SW 1271 (cell line): ENCODE measurements at regions not wholly inside any gene's neighbourhood (a gene's known extent, or its start where the extent isn't known, plus 50 kb on each side); places are given as distances from the start of the nearest gene placed in this dataset.

Experiments
- DNase-seq, 2 experiments: peaks; one replicate each; lab custom pipeline; 2025; lab: John Stamatoyannopoulos, UW

DNA sequence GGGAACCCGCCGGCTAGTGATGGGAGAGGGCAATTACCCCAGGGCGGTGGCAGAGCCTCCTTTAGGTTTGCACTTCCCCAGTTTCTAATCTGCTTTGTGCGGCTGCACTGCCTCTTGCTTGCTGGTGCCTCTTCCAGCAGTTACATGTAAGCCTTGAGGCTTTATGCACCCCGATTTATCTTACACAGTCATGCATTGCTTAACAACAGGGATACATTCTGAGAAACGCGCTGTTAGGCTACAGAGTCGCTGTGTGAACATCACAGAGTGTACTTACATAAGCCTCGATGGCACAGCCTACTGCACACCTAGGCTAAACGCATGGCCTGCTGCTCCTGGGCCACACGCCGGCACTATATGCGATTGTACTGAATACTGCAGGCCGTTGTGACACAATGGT is 155.6 kb upstream of the MKI67 start:
- DNase-seq = no peak

DNA sequence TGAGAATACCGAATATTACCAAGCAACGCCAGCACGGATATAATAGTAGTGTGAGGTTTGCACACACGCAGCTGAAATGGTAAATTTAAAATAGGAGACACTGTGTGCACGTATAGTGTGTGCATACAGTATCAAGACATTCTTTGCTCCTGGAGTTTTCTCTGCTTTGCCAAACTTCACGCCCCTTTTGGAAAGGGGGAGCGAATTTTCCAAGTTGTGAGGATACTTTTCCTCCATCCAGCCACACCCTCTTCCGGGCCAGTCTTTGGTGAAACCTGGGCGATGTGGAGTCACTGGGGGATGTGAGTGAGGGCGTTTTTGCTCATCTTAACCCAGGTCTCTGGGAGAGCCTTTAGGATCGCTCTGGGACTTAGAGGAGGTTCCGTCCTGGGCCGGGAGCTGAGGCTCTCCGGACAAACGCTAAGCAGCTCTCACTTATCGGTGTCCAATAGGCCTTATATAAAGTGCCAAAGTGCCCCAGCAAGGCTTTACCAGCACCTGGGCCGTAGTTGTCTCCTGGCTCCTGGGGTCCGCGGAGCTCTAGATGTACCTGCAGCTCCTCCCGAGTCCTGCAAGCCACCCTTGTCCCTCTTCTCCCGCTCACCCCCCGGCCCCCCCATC is 160.0 kb upstream of the MKI67 start:
- no peak for DNase-seq

DNA sequence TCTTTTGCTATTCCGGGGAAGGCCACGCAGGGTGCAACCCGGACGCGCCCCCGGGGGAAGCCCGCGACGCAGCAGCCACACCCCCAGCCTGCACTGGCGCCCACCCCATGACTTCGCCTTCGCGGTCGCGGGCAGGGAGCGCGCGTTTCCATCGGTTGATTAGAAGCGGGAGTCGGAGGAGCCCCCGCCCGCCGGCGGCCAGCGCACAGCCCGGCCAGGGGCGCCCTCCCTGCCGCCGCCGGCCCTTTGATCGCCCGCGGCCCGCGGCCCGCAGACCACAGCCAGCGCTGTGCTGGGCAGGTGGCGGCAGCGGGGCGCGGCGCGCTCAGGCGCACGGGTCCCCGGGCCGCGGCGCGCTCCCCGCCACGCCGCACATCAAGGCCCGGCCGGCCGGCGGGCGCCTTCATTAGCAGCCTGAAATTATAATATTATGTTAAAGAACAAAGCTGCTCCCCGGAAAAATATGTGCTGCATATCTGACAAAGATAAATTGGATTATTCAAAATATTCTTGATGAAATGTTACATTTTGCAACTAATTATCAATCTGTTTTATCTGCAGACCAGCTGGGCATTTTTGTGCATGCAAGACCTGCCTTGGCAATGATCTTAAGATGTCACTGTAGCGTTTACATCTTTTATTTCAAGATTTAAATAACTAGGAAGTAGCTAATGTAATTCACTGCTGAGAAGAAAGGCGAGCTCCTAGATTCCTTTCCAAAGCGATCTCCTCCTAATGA is 160.7 kb upstream of the MKI67 start:
- DNase-seq = no peak

DNA sequence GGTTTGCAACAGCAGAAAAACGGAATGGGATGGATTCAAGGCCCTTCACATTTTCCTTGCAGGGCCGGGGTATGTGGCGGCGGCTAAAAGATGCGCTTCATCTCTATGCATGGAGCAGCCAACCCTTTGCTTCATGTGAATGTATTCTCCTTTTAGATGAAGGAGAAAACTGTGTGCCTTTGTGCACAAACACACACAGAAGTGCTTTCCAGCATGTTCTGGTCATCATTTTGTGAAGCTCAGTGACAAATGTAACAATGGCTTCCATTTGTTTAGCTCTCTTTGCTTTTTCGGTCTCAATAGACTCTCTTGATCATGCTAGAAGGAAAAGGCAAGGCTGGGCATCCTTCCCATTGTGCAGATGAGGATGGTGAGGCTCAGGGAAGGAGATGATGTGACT is 161.7 kb upstream of the MKI67 start:
- DNase-seq = no peak

DNA sequence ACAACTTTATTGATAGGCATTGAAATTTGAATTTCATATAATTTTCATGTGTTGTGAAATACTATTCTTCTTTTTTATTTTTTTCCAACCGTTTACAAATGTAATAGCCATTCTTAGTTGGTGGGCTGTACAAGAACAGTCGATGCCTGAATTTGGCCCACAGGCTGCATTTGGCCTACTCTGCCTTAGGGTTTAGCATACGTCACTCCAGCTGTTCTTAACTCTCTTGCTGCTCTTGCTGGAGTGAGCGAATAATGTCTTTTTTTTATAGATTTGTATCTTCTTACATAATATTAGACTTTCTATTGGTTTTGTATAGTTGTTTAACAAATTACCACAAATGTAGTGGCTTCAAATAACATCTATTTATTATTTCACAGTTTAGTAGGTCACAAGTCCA is 163.4 kb upstream of the MKI67 start:
- no peak for DNase-seq

DNA sequence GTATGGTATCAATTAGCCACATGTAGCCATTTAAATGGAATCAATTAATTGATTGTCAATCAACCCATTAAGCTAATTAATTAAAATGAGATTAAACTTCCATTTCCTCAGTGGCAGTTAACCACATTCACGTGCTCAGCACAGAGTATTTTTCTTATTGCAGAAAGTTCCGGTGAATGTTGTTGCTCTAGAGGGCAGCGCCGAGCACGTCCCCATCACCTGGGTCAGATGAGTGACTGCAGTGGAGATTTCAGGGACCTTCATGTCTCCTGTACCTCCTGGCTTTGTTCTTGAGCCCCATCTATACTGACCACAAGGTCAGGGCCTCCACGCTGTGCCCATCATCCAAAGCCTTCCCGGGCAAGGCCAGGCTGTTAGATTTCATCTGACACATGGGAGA is 168.8 kb upstream of the MKI67 start:
- no peak for DNase-seq

DNA sequence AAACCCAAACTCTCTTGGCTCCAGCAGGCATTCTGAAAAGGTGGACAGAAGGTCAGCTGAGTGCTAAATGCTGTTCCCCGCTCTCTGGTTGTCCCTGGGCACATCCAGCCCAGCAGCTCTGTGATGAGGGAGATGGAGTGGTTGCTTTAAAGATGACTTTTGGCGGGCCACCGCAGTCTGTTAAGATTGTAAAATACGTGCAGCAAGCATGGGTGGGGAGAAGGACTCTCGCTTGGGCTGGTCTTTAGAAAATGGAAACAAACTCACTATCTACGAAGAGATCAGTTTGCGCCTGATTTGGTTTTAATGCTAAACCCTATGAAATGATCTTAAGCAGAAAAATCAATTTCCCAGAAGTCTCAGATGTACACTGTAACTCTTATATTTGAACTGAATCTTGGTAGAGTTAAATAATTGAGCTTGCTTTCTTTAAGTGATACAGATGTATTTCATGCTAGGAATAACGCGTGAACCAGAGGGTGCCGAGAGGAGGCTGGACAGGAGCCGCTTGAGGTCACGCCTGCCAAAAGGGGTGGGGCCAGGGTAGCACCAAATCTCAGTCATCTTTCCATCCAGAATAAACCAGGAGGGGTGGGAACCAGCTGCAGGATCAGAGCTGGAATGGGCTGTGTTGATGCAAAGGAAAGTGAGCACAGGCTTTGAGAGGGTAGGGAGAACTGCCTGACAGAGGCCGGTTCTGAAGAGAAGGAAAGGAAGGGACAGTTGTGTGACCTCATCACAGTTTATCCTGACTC is 170.2 kb upstream of the MKI67 start:
- DNase-seq = no peak

DNA sequence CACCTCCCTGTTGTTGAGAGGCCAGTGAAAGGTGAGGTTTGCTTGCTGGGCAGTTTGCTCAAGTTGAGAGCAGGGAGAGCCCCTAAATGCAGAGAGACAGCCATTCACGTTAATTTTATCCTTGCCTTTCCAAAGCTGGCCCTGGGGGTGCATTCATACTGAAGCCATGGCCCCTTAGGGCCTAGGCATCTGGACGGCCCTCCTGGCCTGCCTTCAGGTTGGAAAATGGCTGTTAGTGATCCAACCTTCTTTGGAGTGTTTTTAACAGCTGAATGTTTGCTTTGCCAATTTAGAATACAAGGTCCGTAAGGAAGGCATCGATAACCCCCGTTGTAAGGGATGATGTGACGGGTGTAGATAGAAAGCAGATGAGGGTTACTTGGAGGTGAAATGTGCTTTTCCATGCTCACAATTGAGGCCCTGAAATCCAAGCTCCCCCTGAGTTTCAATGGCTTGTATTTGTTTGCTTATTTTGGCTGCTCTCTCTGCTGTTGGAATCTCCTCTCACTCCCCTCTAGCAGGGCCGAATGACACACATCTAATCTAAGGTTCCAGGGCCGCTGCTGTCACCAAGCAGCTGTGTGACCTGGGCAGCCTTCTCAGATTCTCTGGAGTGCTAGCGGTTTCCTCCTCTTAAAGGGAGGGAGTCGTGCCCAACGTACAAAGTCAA is 171.6 kb upstream of the MKI67 start:
- no peak for DNase-seq

DNA sequence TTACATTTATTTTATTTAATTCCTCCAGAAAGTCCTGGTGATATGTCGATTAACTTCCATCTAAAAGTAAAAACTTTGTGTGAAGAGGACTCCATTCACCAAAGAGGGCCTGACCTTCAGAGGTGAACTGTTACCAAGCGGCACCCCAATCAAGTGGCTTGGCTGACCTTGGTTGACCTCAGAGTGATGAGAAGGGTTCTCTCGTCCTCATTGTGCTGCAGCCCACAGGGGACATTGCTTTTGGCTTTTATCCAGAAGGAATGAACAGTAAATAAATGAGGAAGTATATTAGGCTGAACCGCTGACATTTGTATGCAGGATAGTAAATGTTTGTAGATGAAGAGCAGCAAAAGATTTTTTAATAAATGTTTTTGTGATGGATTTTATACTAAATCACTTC is 172.4 kb upstream of the MKI67 start:
- no peak for DNase-seq

DNA sequence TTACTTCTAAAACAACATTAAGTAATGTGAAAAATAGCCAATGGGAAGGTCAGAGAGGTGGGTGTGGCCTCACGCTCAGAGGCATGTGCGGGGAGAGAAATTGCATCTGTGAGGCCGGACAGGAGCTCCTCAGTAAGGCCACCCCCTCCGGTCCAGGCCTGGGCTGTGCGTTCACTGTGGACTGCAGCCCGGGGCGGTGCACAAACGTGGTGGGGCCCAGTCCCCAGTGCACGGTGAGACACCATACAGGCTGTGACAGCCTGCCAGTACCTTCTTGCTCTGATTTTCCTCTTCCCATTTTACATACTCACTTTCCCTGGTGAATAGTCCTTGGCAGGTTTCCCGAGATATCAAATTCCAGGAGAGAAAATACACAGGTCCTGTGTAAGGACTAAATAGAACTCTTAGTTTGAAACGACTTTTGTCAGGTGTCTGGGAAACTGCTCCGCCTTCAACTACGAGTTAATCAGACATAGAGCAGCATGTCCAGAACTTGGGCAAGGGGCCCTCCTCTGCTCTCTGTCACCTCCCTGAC is 174.1 kb upstream of the MKI67 start:
- no peak for DNase-seq

DNA sequence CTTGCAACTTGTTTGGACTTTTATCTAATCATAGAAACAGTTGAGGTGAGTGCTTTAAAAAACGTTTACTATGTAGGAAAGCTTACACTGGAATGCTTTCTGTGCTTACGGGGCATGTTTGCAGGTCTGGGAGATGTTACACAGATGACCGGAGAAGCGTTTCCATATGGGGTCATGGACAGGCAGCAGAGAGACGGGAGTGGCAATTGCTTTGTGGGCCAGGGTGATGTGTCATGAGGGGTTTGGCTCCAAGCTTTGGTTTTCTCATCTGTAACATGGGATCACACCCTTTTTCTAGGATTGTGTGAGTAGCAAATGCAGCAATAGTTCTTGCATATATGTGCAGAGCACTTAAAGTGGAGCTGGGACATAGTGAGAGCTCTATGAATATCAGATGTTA is 174.8 kb upstream of the MKI67 start:
- no peak for DNase-seq

DNA sequence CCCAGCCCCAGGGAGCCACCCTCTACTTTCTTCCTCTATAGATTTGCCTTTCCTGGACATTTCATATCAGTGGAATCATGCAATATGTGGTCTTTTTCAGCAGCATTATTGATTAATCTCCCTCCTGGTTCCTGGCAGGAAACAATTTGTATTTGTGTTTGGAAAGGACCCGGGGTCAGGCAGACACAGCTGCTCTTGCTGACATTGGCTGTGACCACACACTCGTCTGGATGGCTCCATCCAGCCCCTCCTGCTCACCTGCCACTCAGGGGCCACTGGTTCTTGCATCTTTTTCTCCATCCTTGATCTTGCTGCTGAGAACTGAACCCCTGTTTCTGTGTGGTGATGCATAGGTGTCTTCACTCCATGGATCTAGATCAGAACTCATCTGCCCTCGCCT is 176.6 kb upstream of the MKI67 start:
- DNase-seq = no peak

DNA sequence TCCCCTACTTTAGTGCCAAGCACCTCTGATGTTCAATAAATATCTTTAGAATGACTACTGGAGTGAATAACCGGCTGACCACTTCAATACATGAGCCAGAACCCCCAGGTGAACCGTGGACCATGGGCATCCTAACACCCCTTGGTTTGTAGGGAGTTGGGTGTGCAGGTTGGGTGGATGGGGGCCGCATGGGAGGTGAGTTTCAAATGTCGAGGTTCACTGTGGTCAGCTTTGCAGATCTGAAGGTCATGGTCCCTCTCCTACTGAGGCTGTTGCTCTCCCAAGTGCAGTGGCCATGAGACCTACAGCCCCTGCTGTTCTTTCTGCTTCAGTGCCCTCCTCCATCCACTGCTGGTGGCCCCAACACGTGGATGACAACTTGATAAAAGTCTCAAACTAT is 178.0 kb upstream of the MKI67 start:
- DNase-seq = no peak

DNA sequence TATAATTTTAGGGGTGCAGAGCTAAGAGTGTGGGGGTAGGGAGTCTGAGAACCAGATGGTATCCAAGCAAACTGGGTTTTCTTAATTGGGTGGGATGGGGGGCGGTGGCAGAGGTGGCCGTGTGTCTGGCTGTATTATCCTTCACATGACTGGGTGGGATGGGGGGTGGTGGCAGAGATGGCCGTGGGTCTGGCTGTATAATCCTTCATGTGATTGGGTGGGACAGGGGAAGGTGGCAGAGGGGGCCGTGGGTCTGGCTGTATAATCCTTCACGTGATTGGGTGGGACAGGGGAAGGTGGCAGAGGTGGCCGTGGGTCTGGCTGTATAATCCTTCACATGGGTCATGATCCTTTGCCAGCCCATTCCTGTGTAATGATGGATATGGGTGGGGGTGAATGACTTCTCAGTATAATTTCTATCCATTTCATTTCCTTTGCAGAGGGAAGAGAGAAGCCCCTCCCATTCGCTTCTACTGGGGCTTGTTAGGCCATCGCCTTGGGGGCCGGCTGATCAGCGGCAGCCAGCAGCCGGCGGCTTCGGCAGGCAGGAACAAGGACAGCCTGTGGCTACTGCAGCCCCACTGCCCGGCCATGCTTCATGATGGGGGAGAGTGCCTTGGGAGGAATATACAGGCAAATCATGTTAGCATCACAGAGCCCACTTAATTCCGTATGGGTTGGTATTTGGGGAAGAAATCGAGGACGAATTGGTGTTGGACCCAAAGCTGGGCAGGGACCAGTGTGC is 179.6 kb upstream of the MKI67 start:
- no peak for DNase-seq

DNA sequence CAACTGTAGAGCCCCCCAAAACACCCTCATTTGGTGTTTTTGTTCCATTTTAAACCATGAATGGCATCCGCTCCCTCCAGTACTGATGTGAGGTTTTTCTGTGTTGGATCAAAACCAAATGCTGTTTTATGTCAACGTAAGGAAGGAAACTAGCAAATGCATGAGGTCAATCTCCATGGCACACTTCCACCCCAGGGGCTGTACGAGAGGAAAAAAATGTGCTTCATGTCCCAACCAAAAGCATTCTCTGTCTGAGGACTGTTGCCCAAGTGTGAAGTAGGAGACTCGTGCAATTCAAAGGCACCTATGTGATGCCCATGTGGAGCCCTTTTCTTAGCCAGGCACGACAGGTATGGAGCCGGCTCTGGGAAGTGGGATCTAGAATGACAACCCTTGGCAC is 180.3 kb upstream of the MKI67 start:
- no peak for DNase-seq

DNA sequence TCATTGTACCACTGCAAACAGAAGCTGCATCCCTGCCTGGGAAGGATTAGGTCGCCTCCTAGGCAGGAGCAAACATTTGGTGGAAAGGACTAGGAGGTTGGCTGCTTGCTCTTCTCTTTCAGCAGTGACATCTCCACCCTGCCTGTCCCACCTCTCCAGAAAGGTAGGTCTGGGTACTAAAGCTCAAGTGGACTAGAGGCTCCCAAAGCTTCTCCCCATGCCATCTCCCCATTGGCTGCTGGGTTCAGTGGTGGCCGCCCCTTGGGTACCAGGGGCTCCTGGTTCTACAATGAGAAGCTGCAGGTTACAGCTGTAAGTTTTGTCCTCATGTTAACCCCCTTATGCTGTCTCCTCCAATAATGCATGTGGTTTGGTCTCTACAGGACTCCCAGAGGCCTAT is 180.7 kb upstream of the MKI67 start:
- no peak for DNase-seq

DNA sequence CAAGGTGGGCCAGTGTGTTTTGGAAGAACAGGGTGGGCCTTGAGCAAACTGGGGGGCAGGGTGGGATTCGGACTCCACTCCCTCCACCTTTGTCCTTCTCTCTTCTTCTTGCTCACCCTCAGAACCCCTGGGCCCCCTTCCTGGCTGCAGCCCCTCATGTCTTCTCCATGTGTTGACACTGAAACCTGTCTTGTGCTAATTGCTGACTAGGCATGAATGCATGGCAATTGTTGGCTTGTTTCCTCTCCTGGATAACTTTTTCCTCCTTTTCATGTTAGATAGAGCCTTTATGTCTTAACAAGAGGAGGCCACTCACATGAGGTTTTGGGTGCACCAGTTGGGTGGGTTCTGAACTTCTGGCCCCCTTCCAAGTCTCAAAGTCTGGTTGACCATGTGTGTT is 181.6 kb upstream of the MKI67 start:
- no peak for DNase-seq

DNA sequence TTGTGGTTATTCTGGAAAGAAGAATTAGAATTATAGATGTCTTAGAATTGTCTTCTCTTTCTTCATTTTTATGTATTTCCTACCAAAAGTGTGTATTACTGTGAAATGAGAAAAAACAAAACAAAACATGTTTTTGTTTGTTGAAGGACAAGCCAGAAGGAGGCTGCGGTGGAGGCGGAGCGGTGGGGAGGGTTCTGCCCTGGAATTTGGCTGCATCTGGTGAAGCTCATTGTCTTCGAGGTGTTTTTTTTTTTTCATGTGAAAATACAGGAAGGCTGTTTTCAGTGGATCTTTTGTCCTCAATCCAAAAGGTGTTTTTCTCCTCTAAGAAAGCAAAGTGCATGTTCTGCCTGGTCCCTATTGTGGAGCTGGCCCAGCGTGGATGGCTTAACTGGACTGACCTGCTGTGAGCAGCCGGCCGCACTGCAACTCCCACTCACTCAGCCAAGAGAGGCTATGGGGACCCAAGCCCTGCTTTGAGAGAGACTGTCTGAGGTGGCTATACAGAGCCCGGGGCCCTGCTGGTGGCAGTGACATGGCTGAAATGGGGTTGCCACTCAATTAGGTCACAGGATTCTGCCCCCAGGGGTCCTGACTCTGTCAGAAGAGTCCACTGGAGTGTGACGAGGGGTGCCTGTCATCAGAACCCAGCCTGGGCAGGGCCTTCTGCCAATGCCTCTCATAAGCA is 184.9 kb upstream of the MKI67 start:
- no peak for DNase-seq

DNA sequence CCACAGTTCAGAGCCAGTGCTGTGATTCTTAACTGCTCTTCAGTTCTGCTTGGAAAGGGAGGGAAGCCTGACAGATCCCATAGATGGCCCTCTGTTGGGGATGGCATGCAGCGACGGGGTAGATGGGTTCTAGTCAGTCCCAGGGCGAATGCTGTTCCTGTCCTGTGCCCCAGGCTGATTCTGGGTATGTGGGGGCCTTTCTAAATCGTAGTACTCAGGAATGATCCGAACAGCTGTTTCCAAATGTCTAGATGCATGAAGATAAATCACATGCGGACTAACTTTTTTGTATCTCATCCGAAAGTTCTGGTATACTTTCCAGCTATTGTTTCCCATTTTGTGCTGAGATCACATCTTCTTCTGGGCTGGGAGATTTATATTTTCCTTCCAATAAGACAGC is 186.0 kb upstream of the MKI67 start:
- DNase-seq = no peak

DNA sequence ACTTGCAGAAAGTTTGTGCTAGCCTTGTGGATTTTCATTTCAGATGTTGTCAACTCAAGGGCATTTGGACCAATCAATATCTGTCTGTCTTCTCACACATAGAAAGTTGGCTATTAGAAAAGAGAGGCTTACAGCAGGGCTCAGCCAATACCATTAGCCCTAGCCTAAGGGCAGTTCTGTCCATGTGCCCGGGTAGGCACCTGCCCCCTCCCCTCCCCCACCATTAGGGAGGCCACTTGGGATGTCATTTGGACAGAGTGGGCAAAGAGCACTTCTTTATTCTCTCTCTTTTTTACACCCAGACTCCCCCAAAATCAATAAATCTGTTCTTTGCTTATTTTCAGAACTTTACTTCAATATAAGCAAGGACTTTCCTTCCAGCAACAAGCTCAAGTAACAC is 188.5 kb upstream of the MKI67 start:
- DNase-seq = no peak

DNA sequence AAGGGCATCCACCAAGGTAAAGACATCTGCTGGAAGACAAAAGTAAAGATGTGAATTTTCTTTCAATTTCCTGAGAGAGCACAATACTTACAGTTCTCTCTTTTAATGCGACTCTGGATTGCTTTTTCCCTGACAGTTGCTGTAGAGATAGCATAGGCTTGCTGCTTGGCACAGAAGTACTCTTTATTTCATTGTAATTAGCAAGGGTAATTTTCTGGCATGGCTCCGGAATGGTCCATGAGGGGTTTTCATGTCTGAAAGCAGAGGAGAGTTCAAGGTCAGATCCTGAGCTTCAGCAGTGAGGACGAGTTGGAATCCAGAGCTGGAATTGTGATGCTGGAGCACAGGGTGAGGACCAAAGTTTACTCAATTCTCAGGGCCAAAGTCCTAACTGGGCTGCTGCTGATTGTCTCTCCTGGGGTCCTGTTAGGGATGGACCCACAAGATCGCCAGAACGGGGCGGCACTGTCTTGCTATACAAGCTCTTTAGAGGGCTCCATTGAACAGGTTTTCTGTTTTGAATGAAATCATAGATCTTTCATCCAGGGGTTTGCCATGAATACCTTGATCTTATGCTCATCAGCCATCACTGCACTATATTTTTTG is 190.0 kb upstream of the MKI67 start:
- no peak for DNase-seq
